ENCODE measurements at regions not wholly inside any gene's neighbourhood (a gene's known extent, or its start where the extent isn't known, plus 50 kb on each side); places are given as distances from the start of the nearest gene placed in this dataset.

- TF ChIP-seq CTCF (IDR thresholded peaks at IDR 0.05) (no peak), POLR2A (IDR thresholded peaks at IDR 0.05) (no peak)
These were observed 197.4 kb downstream of the SEC16B start for GRCh38 chr1:177772386-177772960.
